Upper lobe of left lung (tissue), 4 donors: ENCODE measurements at regions not wholly inside any gene's neighbourhood (a gene's known extent, or its start where the extent isn't known, plus 50 kb on each side); places are given as distances from the start of the nearest gene placed in this dataset.

Experiments
- POLR2A ChIP-seq, 4 donors: fragments of 450-650 bp; IDR thresholded peaks; one replicate each; pipeline ENCODE4 v1.5.1; 2016 to 2017; ENCODE audit warnings: antibody characterized with exemption in 4 of 4, mild to moderate bottlenecking in 2 of 4
- TF ChIP-seq, protein P1 (sequence below), 6 experiments: fragments of 450-650 bp in 4 of 6; fragments of 200-600 bp in 2 of 6; sonication (generic) in 2 of 6; IDR thresholded peaks; one replicate each; pipeline ENCODE4 v1.5.1; 2016 to 2019; ENCODE audit warnings: antibody characterized with exemption in 6 of 6

DNA sequence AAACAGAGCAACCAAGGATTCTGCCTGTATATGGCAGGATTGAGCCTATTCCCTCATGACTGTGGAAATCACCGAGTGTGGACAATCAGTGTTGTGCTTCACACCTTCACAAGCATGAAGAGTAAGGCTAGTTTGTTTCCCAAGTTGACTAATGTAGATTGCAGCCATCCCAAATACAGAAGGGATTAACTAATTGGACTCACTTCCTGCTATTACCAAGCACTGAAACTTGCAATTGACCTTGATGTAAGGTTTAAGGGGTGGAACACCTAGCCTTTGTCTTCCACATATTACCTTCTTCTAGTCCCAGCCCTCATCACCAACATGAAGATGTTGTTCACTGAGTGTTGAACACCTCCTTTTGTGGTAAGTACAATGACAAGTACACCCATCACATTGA, 120.9 kb upstream of the RND3 start:
- TF ChIP-seq, protein P1, sequence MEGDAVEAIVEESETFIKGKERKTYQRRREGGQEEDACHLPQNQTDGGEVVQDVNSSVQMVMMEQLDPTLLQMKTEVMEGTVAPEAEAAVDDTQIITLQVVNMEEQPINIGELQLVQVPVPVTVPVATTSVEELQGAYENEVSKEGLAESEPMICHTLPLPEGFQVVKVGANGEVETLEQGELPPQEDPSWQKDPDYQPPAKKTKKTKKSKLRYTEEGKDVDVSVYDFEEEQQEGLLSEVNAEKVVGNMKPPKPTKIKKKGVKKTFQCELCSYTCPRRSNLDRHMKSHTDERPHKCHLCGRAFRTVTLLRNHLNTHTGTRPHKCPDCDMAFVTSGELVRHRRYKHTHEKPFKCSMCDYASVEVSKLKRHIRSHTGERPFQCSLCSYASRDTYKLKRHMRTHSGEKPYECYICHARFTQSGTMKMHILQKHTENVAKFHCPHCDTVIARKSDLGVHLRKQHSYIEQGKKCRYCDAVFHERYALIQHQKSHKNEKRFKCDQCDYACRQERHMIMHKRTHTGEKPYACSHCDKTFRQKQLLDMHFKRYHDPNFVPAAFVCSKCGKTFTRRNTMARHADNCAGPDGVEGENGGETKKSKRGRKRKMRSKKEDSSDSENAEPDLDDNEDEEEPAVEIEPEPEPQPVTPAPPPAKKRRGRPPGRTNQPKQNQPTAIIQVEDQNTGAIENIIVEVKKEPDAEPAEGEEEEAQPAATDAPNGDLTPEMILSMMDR (IDR thresholded peaks at IDR 0.05), result no peak
- TF ChIP-seq POLR2A (IDR thresholded peaks at IDR 0.05), result no peak
